ENCODE measurements at regions not wholly inside any gene's neighbourhood (a gene's known extent, or its start where the extent isn't known, plus 50 kb on each side); places are given as distances from the start of the nearest gene placed in this dataset.

DNA sequence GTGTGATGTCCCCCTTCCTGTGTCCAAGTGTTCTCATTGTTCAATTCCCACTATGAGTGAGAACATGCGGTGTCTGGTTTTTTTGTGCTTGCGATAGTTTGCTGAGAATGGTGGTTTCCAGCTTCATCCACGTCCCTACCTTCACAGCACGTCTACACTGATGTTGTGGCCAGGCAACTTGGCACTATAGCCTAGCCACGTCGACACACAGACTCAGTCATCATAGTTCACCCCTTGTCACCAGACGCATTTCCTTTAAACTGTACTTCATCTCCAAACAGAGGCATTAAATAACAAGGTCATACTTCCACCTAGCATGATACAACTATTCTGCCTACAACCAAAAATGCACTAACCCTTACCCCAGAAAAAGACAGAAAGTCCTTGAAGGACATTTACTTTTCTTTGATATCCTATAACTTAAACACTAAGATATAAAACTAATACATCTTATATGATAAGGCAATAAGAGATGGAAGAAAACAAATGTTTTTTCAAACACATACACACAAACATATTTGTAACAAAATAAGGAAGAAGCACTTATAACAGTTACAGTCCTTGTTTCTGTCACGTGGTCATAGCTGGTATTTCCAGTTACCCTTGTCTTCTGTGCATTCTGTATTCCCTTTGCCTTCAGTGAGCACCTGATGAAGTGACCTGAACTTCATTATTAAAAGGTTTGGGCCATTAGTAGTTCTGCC lies 121.4 kb downstream of the KLF13 start:
- no peak for TF ChIP-seq CTCF (IDR thresholded peaks at IDR 0.05; ENCODE audit: low read depth, low read length)
- no peak for DNase-seq (ENCODE audit: extremely low read depth, low read depth)

GRCh38 chr15:31448635-31448979 lies 122.0 kb downstream of the KLF13 start:
- no peak for TF ChIP-seq CTCF (IDR thresholded peaks at IDR 0.05; ENCODE audit: low read depth, low read length)
- DNase-seq (ENCODE audit: extremely low read depth, low read depth), result no peak

- no peak for TF ChIP-seq CTCF (IDR thresholded peaks at IDR 0.05; ENCODE audit: low read depth, low read length)
Observed at GRCh38 chr15:31452595-31453557, 126.2 kb downstream of the KLF13 start.

GRCh38 chr15:31453558-31454318 lies 127.1 kb downstream of the KLF13 start:
- no peak for TF ChIP-seq CTCF (IDR thresholded peaks at IDR 0.05; ENCODE audit: low read depth, low read length)
- DNase-seq (ENCODE audit: extremely low read depth, low read depth), result no peak

More at GRCh38 chr15:31452595-31453557, 126.2 kb downstream of the KLF13 start:
- DNase-seq (ENCODE audit: extremely low read depth, low read depth), result no peak

DNA sequence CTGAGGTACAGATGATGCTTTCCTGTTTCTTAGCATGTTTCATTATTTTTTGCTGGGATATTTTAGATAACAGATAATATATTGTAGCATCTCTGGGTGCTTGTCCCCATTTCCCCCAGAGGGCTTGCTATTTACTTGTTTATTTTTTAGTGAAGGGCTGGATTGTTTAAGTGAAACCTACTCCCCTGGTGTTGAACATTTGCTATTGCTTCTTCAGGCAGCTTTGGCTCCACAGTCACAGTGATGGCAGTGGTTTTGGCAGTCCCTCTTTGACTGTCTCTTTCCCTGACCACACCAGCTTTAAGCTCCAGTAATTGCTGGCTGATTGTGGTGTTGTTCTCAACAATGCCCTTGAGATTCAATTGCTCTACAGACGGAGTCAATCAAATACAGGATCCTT lies 128.9 kb downstream of the KLF13 start:
- DNase-seq (ENCODE audit: extremely low read depth, low read depth), result no peak
- no peak for TF ChIP-seq CTCF (IDR thresholded peaks at IDR 0.05; ENCODE audit: low read depth, low read length)

DNA sequence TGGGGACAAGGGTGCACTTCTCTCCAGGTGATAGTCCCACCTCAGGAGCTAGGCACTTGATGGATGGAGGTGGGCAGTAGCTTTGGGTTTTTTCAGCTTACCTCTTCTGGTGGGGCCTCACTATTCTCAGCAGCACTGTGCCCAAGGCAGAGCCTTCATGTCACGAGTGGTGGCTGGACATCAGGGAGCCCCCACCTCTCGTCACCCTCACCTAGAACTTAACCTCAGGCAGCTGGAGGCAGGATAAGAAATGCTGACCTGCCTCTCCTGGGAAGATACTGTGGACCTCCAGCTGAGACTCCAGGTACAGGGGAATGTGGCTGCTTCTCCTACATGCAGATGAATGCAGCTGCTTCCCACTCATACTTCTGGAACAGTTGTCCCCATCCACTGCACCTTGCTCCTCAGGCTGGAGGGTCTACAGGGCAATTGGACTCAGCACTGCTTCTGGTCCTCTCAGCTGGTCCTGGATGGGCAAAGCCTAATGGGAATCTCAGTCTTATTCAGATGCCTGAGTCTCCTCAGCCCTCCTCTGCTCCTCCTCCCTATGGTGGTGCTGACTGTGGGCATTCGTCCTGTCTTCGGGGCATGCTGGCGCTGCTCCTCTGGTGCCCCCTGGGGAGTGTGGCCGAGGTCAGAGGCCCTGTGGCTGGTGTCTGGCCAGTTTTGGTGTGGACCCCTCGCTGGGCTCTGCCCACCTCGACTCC lies 129.9 kb downstream of the KLF13 start:
- TF ChIP-seq CTCF (IDR thresholded peaks at IDR 0.05; ENCODE audit: low read depth, low read length), result no peak
- no peak for DNase-seq (ENCODE audit: extremely low read depth, low read depth)

Data from AG09319 (cell line).